ENCODE measurements at regions not wholly inside any gene's neighbourhood (a gene's known extent, or its start where the extent isn't known, plus 50 kb on each side); places are given as distances from the start of the nearest gene placed in this dataset.

DNA sequence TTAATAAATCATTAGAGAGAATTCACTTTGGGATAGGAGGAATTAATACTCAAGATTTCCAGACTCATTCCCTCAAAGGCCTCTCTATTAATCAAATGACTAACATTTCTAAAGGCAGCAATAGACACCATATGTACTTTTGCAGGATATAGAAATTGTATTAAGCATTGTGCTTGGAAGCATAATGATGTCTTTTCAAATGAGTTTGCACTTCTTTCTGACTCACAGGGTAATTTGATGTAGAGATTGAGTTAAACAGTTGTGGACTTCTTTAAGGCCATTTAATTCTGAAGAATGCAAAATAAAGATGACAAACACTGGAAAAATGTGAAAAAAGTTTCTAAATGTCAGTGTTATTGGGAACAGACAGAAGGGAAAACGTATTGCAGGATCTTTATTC, 63.4 kb upstream of the CSRP2 start:
- Histone ChIP-seq H3K36me3 (ENCODE audit: control insufficient read depth, insufficient read depth, low read length) (no peaks in the 10 kb centered on the region), H3K27me3 (ENCODE audit: control insufficient read depth, insufficient read depth, low read length) (no peaks in the 10 kb centered on the region; the same call in 1 of the 2 replicates), H3K27ac (ENCODE audit: low read length) (no peak overlapping the region), H3K9me3 (ENCODE audit: control insufficient read depth, insufficient read depth, low read depth, low read length) (no peaks in the 10 kb centered on the region), H3K4me1 (ENCODE audit: control insufficient read depth, insufficient read depth, low read length) (no peaks in the 10 kb centered on the region), H3K4me3 (ENCODE audit: low read depth in 2 of 2, low read length in 2 of 2) (no peak overlapping the region)
- ChIA-PET POLR2A (no interaction called here), CTCF (no interaction called here)
- in situ Hi-C loops (cut with HindIII; ENCODE audit: low pct_unique_long_range_greater_than_20kb, low sequenced_read_pairs) (no loop called here), intact Hi-C loops (cut with micrococcal nuclease; ENCODE audit: unreplicated experiment) (no loop called here)
- ATAC-seq, result no peak
- DNase-seq (ENCODE audit: low read depth, low spot score), result no peak
- TF ChIP-seq, protein P1, sequence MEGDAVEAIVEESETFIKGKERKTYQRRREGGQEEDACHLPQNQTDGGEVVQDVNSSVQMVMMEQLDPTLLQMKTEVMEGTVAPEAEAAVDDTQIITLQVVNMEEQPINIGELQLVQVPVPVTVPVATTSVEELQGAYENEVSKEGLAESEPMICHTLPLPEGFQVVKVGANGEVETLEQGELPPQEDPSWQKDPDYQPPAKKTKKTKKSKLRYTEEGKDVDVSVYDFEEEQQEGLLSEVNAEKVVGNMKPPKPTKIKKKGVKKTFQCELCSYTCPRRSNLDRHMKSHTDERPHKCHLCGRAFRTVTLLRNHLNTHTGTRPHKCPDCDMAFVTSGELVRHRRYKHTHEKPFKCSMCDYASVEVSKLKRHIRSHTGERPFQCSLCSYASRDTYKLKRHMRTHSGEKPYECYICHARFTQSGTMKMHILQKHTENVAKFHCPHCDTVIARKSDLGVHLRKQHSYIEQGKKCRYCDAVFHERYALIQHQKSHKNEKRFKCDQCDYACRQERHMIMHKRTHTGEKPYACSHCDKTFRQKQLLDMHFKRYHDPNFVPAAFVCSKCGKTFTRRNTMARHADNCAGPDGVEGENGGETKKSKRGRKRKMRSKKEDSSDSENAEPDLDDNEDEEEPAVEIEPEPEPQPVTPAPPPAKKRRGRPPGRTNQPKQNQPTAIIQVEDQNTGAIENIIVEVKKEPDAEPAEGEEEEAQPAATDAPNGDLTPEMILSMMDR (IDR thresholded peaks at IDR 0.05), result no peak
- TF ChIP-seq TCF7L2 (IDR thresholded peaks at IDR 0.05; ENCODE audit: low read depth, low read length), result no peak
- TF ChIP-seq POLR2AphosphoS5 (IDR thresholded peaks at IDR 0.05; ENCODE audit: low read depth, low read length), result no peak
- TF ChIP-seq SIN3A (IDR thresholded peaks at IDR 0.05; ENCODE audit: borderline replicate concordance, insufficient read depth, low read depth, low read length), result no peak
- TF ChIP-seq, protein P2, sequence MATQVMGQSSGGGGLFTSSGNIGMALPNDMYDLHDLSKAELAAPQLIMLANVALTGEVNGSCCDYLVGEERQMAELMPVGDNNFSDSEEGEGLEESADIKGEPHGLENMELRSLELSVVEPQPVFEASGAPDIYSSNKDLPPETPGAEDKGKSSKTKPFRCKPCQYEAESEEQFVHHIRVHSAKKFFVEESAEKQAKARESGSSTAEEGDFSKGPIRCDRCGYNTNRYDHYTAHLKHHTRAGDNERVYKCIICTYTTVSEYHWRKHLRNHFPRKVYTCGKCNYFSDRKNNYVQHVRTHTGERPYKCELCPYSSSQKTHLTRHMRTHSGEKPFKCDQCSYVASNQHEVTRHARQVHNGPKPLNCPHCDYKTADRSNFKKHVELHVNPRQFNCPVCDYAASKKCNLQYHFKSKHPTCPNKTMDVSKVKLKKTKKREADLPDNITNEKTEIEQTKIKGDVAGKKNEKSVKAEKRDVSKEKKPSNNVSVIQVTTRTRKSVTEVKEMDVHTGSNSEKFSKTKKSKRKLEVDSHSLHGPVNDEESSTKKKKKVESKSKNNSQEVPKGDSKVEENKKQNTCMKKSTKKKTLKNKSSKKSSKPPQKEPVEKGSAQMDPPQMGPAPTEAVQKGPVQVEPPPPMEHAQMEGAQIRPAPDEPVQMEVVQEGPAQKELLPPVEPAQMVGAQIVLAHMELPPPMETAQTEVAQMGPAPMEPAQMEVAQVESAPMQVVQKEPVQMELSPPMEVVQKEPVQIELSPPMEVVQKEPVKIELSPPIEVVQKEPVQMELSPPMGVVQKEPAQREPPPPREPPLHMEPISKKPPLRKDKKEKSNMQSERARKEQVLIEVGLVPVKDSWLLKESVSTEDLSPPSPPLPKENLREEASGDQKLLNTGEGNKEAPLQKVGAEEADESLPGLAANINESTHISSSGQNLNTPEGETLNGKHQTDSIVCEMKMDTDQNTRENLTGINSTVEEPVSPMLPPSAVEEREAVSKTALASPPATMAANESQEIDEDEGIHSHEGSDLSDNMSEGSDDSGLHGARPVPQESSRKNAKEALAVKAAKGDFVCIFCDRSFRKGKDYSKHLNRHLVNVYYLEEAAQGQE (IDR thresholded peaks at IDR 0.05; ENCODE audit: insufficient read depth in 1 of 2, low read depth in 2 of 2, low read length in 1 of 2), result no peak
- BruUV-seq (replicated peaks), result no TSS peak

DNA sequence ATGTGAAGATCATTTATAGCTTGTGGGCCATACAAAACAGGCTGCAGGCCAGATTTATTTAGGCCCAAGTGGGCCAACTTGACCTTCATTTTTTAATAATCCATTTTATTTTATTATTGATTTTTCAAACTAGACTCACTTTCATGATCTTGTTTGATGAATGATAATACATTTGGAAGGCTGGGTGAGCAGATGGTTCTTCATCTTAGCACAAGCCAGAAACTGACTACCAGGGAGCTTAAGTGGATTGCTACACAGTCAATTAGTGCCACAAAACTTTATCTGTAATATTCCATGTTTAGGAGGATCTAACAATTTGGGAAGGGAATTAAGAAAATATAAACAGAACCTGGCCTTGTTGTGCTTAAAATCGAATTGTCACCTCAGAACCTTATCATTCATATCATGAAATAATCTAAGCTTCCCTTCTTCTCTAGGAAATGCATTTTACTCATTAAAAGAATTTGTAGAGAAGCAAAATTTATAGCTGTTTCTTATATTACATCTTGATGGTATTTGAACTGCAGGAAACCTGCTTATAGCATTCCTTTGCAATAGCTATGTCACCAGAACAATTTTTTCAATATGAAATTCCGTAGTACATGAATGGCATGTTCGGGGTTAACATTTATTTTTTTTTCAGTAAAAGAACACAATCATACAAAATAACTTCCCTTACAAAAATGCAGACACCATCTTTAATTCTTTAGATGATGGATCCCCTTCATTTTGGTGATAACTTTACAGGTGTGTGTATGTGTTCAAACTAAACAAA, 62.0 kb upstream of the CSRP2 start:
- ChIA-PET CTCF (interaction anchor here (0.6 kb wide), 1 partner anchor 322 kb away, joined by 3 read pairs; no protein-coding TSS in a partner anchor), POLR2A (interaction anchor here (0.5 to 0.6 kb wide), 2 partner anchors 55 to 75 kb away, joined by 3 read pairs; no protein-coding TSS in a partner anchor)
- H3K4me3 ChIP-seq (ENCODE audit: low read depth in 2 of 2, low read length in 2 of 2), result no peak overlapping the region
- H3K36me3 ChIP-seq (ENCODE audit: control insufficient read depth, insufficient read depth, low read length), result no peaks in the 10 kb centered on the region
- H3K27ac ChIP-seq (ENCODE audit: low read length), result no peak overlapping the region
- DNase-seq (ENCODE audit: low read depth, low spot score) (no peak), ATAC-seq (no peak)
- no TSS peak for BruUV-seq (replicated peaks)
- no peaks in the 10 kb centered on the region for H3K4me1 ChIP-seq (ENCODE audit: control insufficient read depth, insufficient read depth, low read length)
- TF ChIP-seq, protein P2 (IDR thresholded peaks at IDR 0.05; ENCODE audit: insufficient read depth in 1 of 2, low read depth in 2 of 2, low read length in 1 of 2), result no peak
- TF ChIP-seq, protein P1 (IDR thresholded peaks at IDR 0.05), result no peak
- TF ChIP-seq POLR2AphosphoS5 (IDR thresholded peaks at IDR 0.05; ENCODE audit: low read depth, low read length) (no peak), SIN3A (IDR thresholded peaks at IDR 0.05; ENCODE audit: borderline replicate concordance, insufficient read depth, low read depth, low read length) (no peak), TCF7L2 (IDR thresholded peaks at IDR 0.05; ENCODE audit: low read depth, low read length) (no peak)
- no peaks in the 10 kb centered on the region; the same call in 1 of the 2 replicates for H3K27me3 ChIP-seq (ENCODE audit: control insufficient read depth, insufficient read depth, low read length)
- H3K9me3 ChIP-seq (ENCODE audit: control insufficient read depth, insufficient read depth, low read depth, low read length), result no peaks in the 10 kb centered on the region
- in situ Hi-C loops (cut with HindIII; ENCODE audit: low pct_unique_long_range_greater_than_20kb, low sequenced_read_pairs), result no loop called here
- intact Hi-C loops (cut with micrococcal nuclease; ENCODE audit: unreplicated experiment), result no loop called here
